K562 (cell line): ENCODE measurements at regions not wholly inside any gene's neighbourhood (a gene's known extent, or its start where the extent isn't known, plus 50 kb on each side); places are given as distances from the start of the nearest gene placed in this dataset.
A peak's percentile ranks its signal among the peaks of the same experiment; 100 is the strongest.

Source experiments
- ATAC-seq: fragments of 200-7000 bp; cut with Tn5 transposase; 3 replicates; pipeline ENCODE4 v1.9.1; 2020; ENCODE audit warnings: moderate library complexity
- BruUV-seq: library from RNA; stranded (reverse); fragments of 400-500 nt; replicated peaks from 2 replicates; lab custom pipeline; 2021; lab: Mats Ljungman, UMichigan
- CTCF ChIA-PET: fragments of 300-600 bp; formaldehyde crosslinking; extraction: SDS; loops from one replicate; lab custom pipeline; 2021; ENCODE audit warnings: low intra/inter-chr PET ratio; lab: Yijun Ruan, JAX
- POLR2A ChIA-PET: fragments of 300-600, 350-650 bp; sonication (Branson Sonifier 250); formaldehyde crosslinking; extraction: SDS; loops from one replicate; lab custom pipeline; 2021; ENCODE audit warnings: antibody characterized with exemption, inconsistent platforms; lab: Yijun Ruan, JAX
- DNase-seq, 4 experiments: peaks; one replicate each; pipeline versions ENCODE4 v3.0.0 to v3.0.0-alpha.2; 2011 to 2018; ENCODE audit warnings: low spot score in 3 of 4, mixed read lengths in 3 of 4; ENCODE audit errors: extremely low read depth in 1 of 4
- FAIRE-seq: peaks from 2 replicates; lab custom pipeline; 2011; peaks lifted over from hg19 to GRCh38; lab: Jason Lieb, UNC
- H2AFZ ChIP-seq: 2 replicates; pipeline ENCODE4 v1.6.0; 2011; ENCODE audit warnings: low read depth, low read length, control low read depth, inconsistent platforms
- H3K27ac ChIP-seq: fragments of 200-600 bp; 3 replicates; pipeline ENCODE4 v1.8.0; 2011; ENCODE audit warnings: low read depth, mild to moderate bottlenecking, control low read depth, inconsistent platforms, low read length, moderate library complexity, mixed read lengths; ENCODE audit errors: extremely low read depth
- H3K27me3 ChIP-seq, 2 experiments: fragments of 300-600 bp in 1 of 2; 2 replicates in 1 of 2; 3 replicates in 1 of 2; pipeline versions ENCODE4 v1.6.0 to v1.8.0; 2011; ENCODE audit warnings: inconsistent platforms in 2 of 2, low read length in 2 of 2, mild to moderate bottlenecking in 1 of 2, mixed read lengths in 1 of 2, moderate library complexity in 1 of 2; ENCODE audit not compliant: control insufficient read depth in 2 of 2, insufficient read depth in 2 of 2
- H3K36me3 ChIP-seq: fragments of 300-600 bp; 3 replicates; pipeline ENCODE4 v1.8.0; 2011; ENCODE audit warnings: mild to moderate bottlenecking, low read length, inconsistent platforms; ENCODE audit not compliant: control insufficient read depth, insufficient read depth
- H3K4me1 ChIP-seq, 2 experiments: fragments of 200-600 bp in 1 of 2; replicated peaks in 1 of 2; 2 replicates in 1 of 2; 3 replicates in 1 of 2; pipeline versions ENCODE4 v1.5.1 to v1.8.0; 2011; ENCODE audit warnings: inconsistent platforms in 2 of 2, low read length in 2 of 2, mild to moderate bottlenecking in 1 of 2, mixed read lengths in 1 of 2, moderate library complexity in 1 of 2; ENCODE audit not compliant: control insufficient read depth in 2 of 2, insufficient read depth in 2 of 2
- H3K4me2 ChIP-seq: 2 replicates; pipeline ENCODE4 v1.6.1; 2011; ENCODE audit warnings: low read length, control low read depth, inconsistent platforms, mixed read lengths; ENCODE audit not compliant: insufficient read depth
- H3K4me3 ChIP-seq: fragments of 200-600 bp; sonication (generic), shearing (Covaris generic); 2 replicates; pipeline ENCODE4 v1.5.1; 2016; ENCODE audit warnings: control low read depth, inconsistent platforms
- H3K79me2 ChIP-seq: fragments of 200-600 bp; 3 replicates; pipeline ENCODE4 v1.8.0; 2011; ENCODE audit warnings: low read length, inconsistent platforms; ENCODE audit not compliant: control insufficient read depth, insufficient read depth
- H3K9ac ChIP-seq, 2 experiments: 2 replicates each; pipeline versions ENCODE4 v1.6.0 to v1.6.1; 2011; ENCODE audit warnings: low read depth in 2 of 2, low read length in 2 of 2, control low read depth in 1 of 2, inconsistent platforms in 1 of 2, mild to moderate bottlenecking in 1 of 2, mixed read lengths in 1 of 2; ENCODE audit not compliant: insufficient read depth in 1 of 2
- H3K9me1 ChIP-seq: one replicate; pipeline ENCODE4 v1.6.0; 2011; ENCODE audit warnings: inconsistent platforms, mild to moderate bottlenecking, low read length, moderate library complexity; ENCODE audit not compliant: control insufficient read depth, insufficient read depth
- H3K9me3 ChIP-seq: replicated peaks from 2 replicates; pipeline ENCODE4 v1.5.1; 2011; ENCODE audit warnings: low read depth, low read length, inconsistent platforms; ENCODE audit not compliant: control insufficient read depth, insufficient read depth
- H4K20me1 ChIP-seq: replicated peaks from 2 replicates; pipeline ENCODE4 v1.6.1; 2011; ENCODE audit warnings: low read length, inconsistent platforms, mixed read lengths; ENCODE audit not compliant: control insufficient read depth, insufficient read depth
- BCL6 ChIP-seq: fragments of 250-450 bp; sonication (Bioruptor Pico); IDR thresholded peaks from 2 replicates; pipeline ENCODE4 v1.4.0; 2020
- CCAR2 ChIP-seq: fragments of 200-400 bp; formaldehyde crosslinking; IDR thresholded peaks from 2 replicates; pipeline ENCODE4 v1.6.1; 2017; ENCODE audit warnings: mild to moderate bottlenecking, low read depth, low read length
- CEBPB ChIP-seq: fragments of 450-650 bp; IDR thresholded peaks from 2 replicates; pipeline ENCODE4 v1.6.1; 2016; ENCODE audit warnings: missing genetic modification characterization, missing compliant biosample characterization
- DPF2 ChIP-seq: fragments of 450-650 bp; IDR thresholded peaks from 2 replicates; pipeline ENCODE4 v1.6.1; 2016
- GMEB1 ChIP-seq: fragments of 250-450 bp; sonication (Bioruptor Pico); IDR thresholded peaks from 2 replicates; pipeline ENCODE4 v1.4.0; 2020; ENCODE audit warnings: mild to moderate bottlenecking
- PATZ1 ChIP-seq: fragments of 250-450 bp; sonication (Bioruptor Pico); IDR thresholded peaks from 2 replicates; pipeline ENCODE4 v1.5.0; 2020; ENCODE audit warnings: mild to moderate bottlenecking, borderline replicate concordance
- POLR3G ChIP-seq: IDR thresholded peaks from 2 replicates; pipeline ENCODE4 v1.6.1; 2011; ENCODE audit not compliant: insufficient read length, insufficient replicate concordance; ENCODE audit errors: extremely low read depth
- ZBTB12 ChIP-seq: fragments of 250-450 bp; sonication (Bioruptor Pico); IDR thresholded peaks from 2 replicates; pipeline ENCODE4 v1.4.0; 2020
- ZEB2 ChIP-seq: fragments of 450-650 bp; IDR thresholded peaks from 2 replicates; pipeline ENCODE4 v1.6.1; 2016
- ZNF668 ChIP-seq: fragments of 250-450 bp; sonication (Bioruptor Pico); IDR thresholded peaks from 2 replicates; pipeline ENCODE4 v1.8.0; 2022; ENCODE audit warnings: mild to moderate bottlenecking, inconsistent platforms
- WGBS: fragments of 100-300 bp; shearing (Covaris generic); methylation state at CpG from one replicate; pipeline ENCODE4 v1.1.6; 2016; ENCODE audit warnings: low coverage, mixed read lengths; ENCODE audit not compliant: insufficient coverage; ENCODE audit errors: missing lambda C conversion rate; 5-methylcytosine and 5-hydroxymethylcytosine counted together
- in situ Hi-C: fragments of 300-500 bp; cut with MboI; formaldehyde crosslinking; loops from 4 replicates; pipeline ENCODE4 v1.15.0; 2018; ENCODE audit warnings: inconsistent platforms, mixed read lengths
- intact Hi-C: fragments of 100-400 bp; cut with micrococcal nuclease; formaldehyde crosslinking; loops from 2 replicates; pipeline ENCODE4 v1.14.2; 2022
- TF ChIP-seq, protein P1 (sequence below): fragments of 250-450 bp; sonication (Bioruptor Pico); IDR thresholded peaks from 2 replicates; pipeline ENCODE4 v1.4.0; 2020; ENCODE audit warnings: borderline replicate concordance

DNA sequence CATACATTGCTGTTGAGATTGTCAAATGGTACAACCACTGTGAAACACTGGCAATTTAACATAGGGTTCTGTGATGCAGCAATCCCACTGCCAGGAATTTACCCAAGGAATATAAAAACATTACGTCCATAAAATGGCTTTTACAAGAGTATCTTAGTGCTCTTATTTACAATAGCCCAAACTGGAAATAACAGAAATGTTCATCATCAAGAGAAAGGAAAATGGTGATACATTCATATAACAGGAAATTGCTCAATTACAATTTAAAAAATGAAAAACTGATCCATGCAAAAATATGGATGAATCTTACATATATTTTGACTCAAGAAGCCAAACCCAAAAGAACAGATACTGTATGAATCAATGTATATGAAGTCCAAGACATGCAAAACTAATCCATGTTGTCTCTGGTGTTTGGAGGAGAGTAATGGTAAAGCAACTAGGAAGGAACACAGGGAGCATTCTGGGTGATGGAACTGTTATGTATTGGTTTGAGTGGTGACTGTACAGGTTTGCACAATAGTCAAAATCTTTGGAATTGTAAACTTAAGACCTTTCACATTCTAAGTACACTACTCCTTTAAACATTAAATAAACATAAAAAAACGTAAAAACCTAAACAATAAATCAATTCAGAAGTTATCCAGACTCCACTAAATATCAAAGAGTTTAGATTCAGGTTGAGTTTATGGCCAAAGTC lies 104.8 kb upstream of the WDR75 start:
- H3K4me3 ChIP-seq = no peak overlapping the region
- 5% methylated on average over 2 of the region's 2 CpGs for WGBS
- intact Hi-C loops = no loop called here
- CTCF ChIA-PET = no interaction called here
- no peaks in the 10 kb centered on the region for H3K9me1 ChIP-seq
- no peak for TF ChIP-seq DPF2
- TF ChIP-seq, protein P1, sequence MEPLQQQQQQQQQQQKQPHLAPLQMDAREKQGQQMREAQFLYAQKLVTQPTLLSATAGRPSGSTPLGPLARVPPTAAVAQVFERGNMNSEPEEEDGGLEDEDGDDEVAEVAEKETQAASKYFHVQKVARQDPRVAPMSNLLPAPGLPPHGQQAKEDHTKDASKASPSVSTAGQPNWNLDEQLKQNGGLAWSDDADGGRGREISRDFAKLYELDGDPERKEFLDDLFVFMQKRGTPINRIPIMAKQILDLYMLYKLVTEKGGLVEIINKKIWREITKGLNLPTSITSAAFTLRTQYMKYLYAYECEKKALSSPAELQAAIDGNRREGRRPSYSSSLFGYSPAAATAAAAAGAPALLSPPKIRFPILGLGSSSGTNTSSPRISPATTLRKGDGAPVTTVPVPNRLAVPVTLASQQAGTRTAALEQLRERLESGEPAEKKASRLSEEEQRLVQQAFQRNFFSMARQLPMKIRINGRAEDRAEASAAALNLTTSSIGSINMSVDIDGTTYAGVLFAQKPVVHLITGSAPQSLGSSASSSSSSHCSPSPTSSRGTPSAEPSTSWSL (CRISPR knock-in tag) = no peak
- no peak for TF ChIP-seq GMEB1
- no peak for TF ChIP-seq BCL6 (CRISPR knock-in tag)
- TF ChIP-seq POLR3G = no peak
- no peak for TF ChIP-seq ZEB2
- TF ChIP-seq CCAR2 = no peak
- TF ChIP-seq CEBPB = no peak
- no peak for TF ChIP-seq PATZ1 (CRISPR knock-in tag)
- TF ChIP-seq ZNF668 = no peak
- TF ChIP-seq ZBTB12 (CRISPR knock-in tag) = no peak
- TF ChIP-seq, all 486 proteins: peak for 0
- in situ Hi-C loops = no loop called here
- no peaks in the 10 kb centered on the region for H3K9me3 ChIP-seq
- no peaks in the 10 kb centered on the region for H3K27me3 ChIP-seq
- BruUV-seq = no TSS peak
- no peak for ATAC-seq
- no peak for DNase-seq
- H3K4me2 ChIP-seq = no peak overlapping the region
- H3K36me3 ChIP-seq = no peaks in the 10 kb centered on the region
- no peak for FAIRE-seq
- no peaks in the 10 kb centered on the region for H3K4me1 ChIP-seq
- H3K9ac ChIP-seq = no peak overlapping the region
- POLR2A ChIA-PET = no interaction called here
- no peaks in the 10 kb centered on the region for H3K79me2 ChIP-seq
- H4K20me1 ChIP-seq = no peaks in the 10 kb centered on the region
- H3K27ac ChIP-seq = no peak overlapping the region
- 0 out of 2 replicates have a peak overlapping the region, but pooled peaks have one; percentile 19 for H2AFZ ChIP-seq
